GM12865 (cell line): ENCODE measurements at regions not wholly inside any gene's neighbourhood (a gene's known extent, or its start where the extent isn't known, plus 50 kb on each side); places are given as distances from the start of the nearest gene placed in this dataset.

ENCODE experiments used
- DNase-seq: peaks from one replicate; pipeline ENCODE4 v3.0.0; 2010; ENCODE audit warnings: low read depth
- H3K4me3 ChIP-seq: 2 replicates; pipeline ENCODE4 v1.5.1; 2011; ENCODE audit warnings: mild to moderate bottlenecking, low read depth, low read length, control low read depth
- CTCF ChIP-seq: IDR thresholded peaks from 2 replicates; pipeline ENCODE4 v1.5.1; 2011; ENCODE audit warnings: low read length, control low read depth, low read depth, inconsistent platforms; ENCODE audit not compliant: insufficient read depth; ENCODE audit errors: missing control alignments

GRCh38 chr12:24725616-24726015, 223.3 kb downstream of the BCAT1 start:
- no peak for TF ChIP-seq CTCF
- H3K4me3 ChIP-seq: no peak overlapping the region
- DNase-seq: no peak

DNA sequence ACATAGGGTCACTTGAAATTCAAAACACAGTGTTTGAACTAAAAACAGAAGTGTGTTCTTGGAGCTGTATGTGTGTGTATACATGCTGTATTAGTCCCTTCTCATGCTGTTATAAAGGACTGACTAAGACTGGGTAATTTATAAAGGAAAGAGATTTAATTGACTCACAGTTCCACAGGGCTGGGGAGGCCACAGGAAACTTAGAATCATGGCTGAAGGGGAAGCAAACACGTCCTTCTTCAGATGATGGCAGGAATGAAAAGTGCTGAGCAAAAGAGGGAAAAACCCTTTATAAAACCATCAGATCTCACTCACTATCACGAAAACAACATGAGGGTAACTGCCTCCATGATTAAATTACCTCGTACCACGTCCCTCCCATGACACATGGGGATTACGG, 224.1 kb downstream of the BCAT1 start:
- TF ChIP-seq CTCF: no peak
- DNase-seq: no peak
- no peak overlapping the region for H3K4me3 ChIP-seq

DNA sequence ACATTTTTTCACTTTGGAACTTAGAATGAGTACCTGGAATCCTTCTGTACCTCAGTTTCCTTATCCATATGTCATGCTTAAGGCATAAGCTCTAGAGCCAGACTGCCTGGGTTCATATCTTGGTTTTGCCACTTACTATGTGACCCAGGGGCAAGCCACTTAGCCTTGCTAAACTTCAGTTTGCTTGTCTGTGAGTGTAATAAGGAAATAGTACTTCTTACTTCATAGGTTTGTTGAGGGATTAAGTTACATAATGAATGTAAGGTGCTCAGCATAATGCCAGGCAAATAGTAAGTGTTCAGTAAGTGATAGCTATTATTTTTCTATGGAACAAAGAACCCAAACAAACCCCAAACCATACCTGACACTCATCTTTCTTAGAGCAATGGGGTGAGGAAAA, 225.1 kb downstream of the BCAT1 start:
- TF ChIP-seq CTCF: no peak
- DNase-seq: no peak
- H3K4me3 ChIP-seq: no peak overlapping the region

- TF ChIP-seq CTCF: no peak
- H3K4me3 ChIP-seq: no peak overlapping the region
- DNase-seq: no peak
These were observed 227.7 kb downstream of the BCAT1 start for GRCh38 chr12:24721191-24721590.

GRCh38 chr12:24719293-24719721, 229.6 kb downstream of the BCAT1 start:
- DNase-seq: peak; percentile 73
- H3K4me3 ChIP-seq: no peak overlapping the region
- no peak for TF ChIP-seq CTCF

GRCh38 chr12:24718617-24719016, 230.3 kb downstream of the BCAT1 start:
- no peak overlapping the region for H3K4me3 ChIP-seq
- no peak for DNase-seq
- no peak for TF ChIP-seq CTCF

GRCh38 chr12:24714237-24714636, 234.7 kb downstream of the BCAT1 start:
- DNase-seq: no peak
- no peak overlapping the region for H3K4me3 ChIP-seq
- no peak for TF ChIP-seq CTCF
